ENCODE measurements at regions not wholly inside any gene's neighbourhood (a gene's known extent, or its start where the extent isn't known, plus 50 kb on each side); places are given as distances from the start of the nearest gene placed in this dataset.

GRCh38 chr18:44259610-44260009 is 421.1 kb upstream of the SETBP1 start:
- Histone ChIP-seq H3K4me1 (ENCODE audit: insufficient read depth, low read length) (no peaks in the 10 kb centered on the region), H3K4me2 (ENCODE audit: low read length) (no peak overlapping the region), H3K4me3 (ENCODE audit: insufficient read depth, low read depth, low read length) (no peak overlapping the region), H3K27ac (ENCODE audit: low read depth, low read length) (no peak overlapping the region), H3K36me3 (ENCODE audit: insufficient read depth, low read length) (no peaks in the 10 kb centered on the region), H3K27me3 (ENCODE audit: insufficient read depth, low read length) (no peaks in the 10 kb centered on the region), H4K20me1 (ENCODE audit: insufficient read depth, low read length) (no peaks in the 10 kb centered on the region), H2AFZ (ENCODE audit: low read depth, low read length) (no peak overlapping the region), H3K79me2 (ENCODE audit: insufficient read depth, low read length) (no peaks in the 10 kb centered on the region), H3K9me3 (ENCODE audit: insufficient read depth, low read depth, low read length) (no peaks in the 10 kb centered on the region), H3K9ac (ENCODE audit: low read length) (no peak overlapping the region)
- TF ChIP-seq EZH2 (IDR thresholded peaks at IDR 0.05; ENCODE audit: insufficient read depth, low read length): no peak
- TF ChIP-seq CTCF (IDR thresholded peaks at IDR 0.05; ENCODE audit: insufficient read depth, low read depth, low read length): no peak
- H3K27ac Mint-ChIP-seq (ENCODE audit: unreplicated experiment): no peak overlapping the region
- H3K4me1 Mint-ChIP-seq (ENCODE audit: low read depth, unreplicated experiment): no peaks in the 10 kb centered on the region
- no peak for DNase-seq (ENCODE audit: low read depth)
- H3K4me3 Mint-ChIP-seq (ENCODE audit: unreplicated experiment): no peak overlapping the region
- FAIRE-seq: no peak
- H3K27me3 Mint-ChIP-seq (ENCODE audit: low read depth, unreplicated experiment): no peaks in the 10 kb centered on the region
- peaks cover 3% of the 10 kb centered on the region for H3K36me3 Mint-ChIP-seq (ENCODE audit: low read depth, unreplicated experiment)
- peaks cover 11% of the 10 kb centered on the region for H3K9me3 Mint-ChIP-seq (ENCODE audit: unreplicated experiment)

- Mint-ChIP-seq H3K27ac (ENCODE audit: unreplicated experiment) (no peak overlapping the region), H3K4me1 (ENCODE audit: low read depth, unreplicated experiment) (no peaks in the 10 kb centered on the region), H3K36me3 (ENCODE audit: low read depth, unreplicated experiment) (peaks cover 3% of the 10 kb centered on the region), H3K4me3 (ENCODE audit: unreplicated experiment) (no peak overlapping the region), H3K9me3 (ENCODE audit: unreplicated experiment) (peaks cover 11% of the 10 kb centered on the region), H3K27me3 (ENCODE audit: low read depth, unreplicated experiment) (no peaks in the 10 kb centered on the region)
- no peak for DNase-seq (ENCODE audit: low read depth)
- Histone ChIP-seq H3K4me3 (ENCODE audit: insufficient read depth, low read depth, low read length) (no peak overlapping the region), H3K27me3 (ENCODE audit: insufficient read depth, low read length) (no peaks in the 10 kb centered on the region), H3K9ac (ENCODE audit: low read length) (no peak overlapping the region), H3K79me2 (ENCODE audit: insufficient read depth, low read length) (no peaks in the 10 kb centered on the region), H4K20me1 (ENCODE audit: insufficient read depth, low read length) (no peaks in the 10 kb centered on the region), H2AFZ (ENCODE audit: low read depth, low read length) (no peak overlapping the region), H3K9me3 (ENCODE audit: insufficient read depth, low read depth, low read length) (no peaks in the 10 kb centered on the region), H3K27ac (ENCODE audit: low read depth, low read length) (no peak overlapping the region), H3K36me3 (ENCODE audit: insufficient read depth, low read length) (no peaks in the 10 kb centered on the region), H3K4me2 (ENCODE audit: low read length) (no peak overlapping the region), H3K4me1 (ENCODE audit: insufficient read depth, low read length) (no peaks in the 10 kb centered on the region)
- no peak for FAIRE-seq
- TF ChIP-seq CTCF (IDR thresholded peaks at IDR 0.05; ENCODE audit: insufficient read depth, low read depth, low read length): no peak
- TF ChIP-seq EZH2 (IDR thresholded peaks at IDR 0.05; ENCODE audit: insufficient read depth, low read length): no peak
Measured at GRCh38 chr18:44265437-44265836, 415.3 kb upstream of the SETBP1 start.

- Mint-ChIP-seq H3K27ac (ENCODE audit: unreplicated experiment) (no peak overlapping the region), H3K9me3 (ENCODE audit: unreplicated experiment) (no peaks in the 10 kb centered on the region), H3K4me3 (ENCODE audit: unreplicated experiment) (no peak overlapping the region), H3K4me1 (ENCODE audit: low read depth, unreplicated experiment) (no peaks in the 10 kb centered on the region), H3K27me3 (ENCODE audit: low read depth, unreplicated experiment) (no peaks in the 10 kb centered on the region), H3K36me3 (ENCODE audit: low read depth, unreplicated experiment) (no peaks in the 10 kb centered on the region)
- no peaks in the 10 kb centered on the region for H3K4me1 ChIP-seq (ENCODE audit: insufficient read depth, low read length)
- H3K9ac ChIP-seq (ENCODE audit: low read length): no peak overlapping the region
- no peaks in the 10 kb centered on the region for H3K27me3 ChIP-seq (ENCODE audit: insufficient read depth, low read length)
- no peak overlapping the region for H3K4me2 ChIP-seq (ENCODE audit: low read length)
- H3K79me2 ChIP-seq (ENCODE audit: insufficient read depth, low read length): no peaks in the 10 kb centered on the region
- no peaks in the 10 kb centered on the region for H3K9me3 ChIP-seq (ENCODE audit: insufficient read depth, low read depth, low read length)
- DNase-seq (ENCODE audit: low read depth) (no peak), FAIRE-seq (no peak)
- H3K27ac ChIP-seq (ENCODE audit: low read depth, low read length): no peak overlapping the region
- H3K4me3 ChIP-seq (ENCODE audit: insufficient read depth, low read depth, low read length): no peak overlapping the region
- H2AFZ ChIP-seq (ENCODE audit: low read depth, low read length): no peak overlapping the region
- H4K20me1 ChIP-seq (ENCODE audit: insufficient read depth, low read length): no peaks in the 10 kb centered on the region
- H3K36me3 ChIP-seq (ENCODE audit: insufficient read depth, low read length): no peaks in the 10 kb centered on the region
- TF ChIP-seq EZH2 (IDR thresholded peaks at IDR 0.05; ENCODE audit: insufficient read depth, low read length) (no peak), CTCF (IDR thresholded peaks at IDR 0.05; ENCODE audit: insufficient read depth, low read depth, low read length) (no peak)
Measured at GRCh38 chr18:44273298-44273697, 407.4 kb upstream of the SETBP1 start.
